ES-I3 (cell line): ENCODE measurements at regions not wholly inside any gene's neighbourhood (a gene's known extent, or its start where the extent isn't known, plus 50 kb on each side); places are given as distances from the start of the nearest gene placed in this dataset.

Experiments used
- H3K36me3 ChIP-seq: 2 replicates; pipeline ENCODE4 v1.6.1; 2013; ENCODE audit warnings: mild to moderate bottlenecking, low read length, control low read depth, moderate library complexity; ENCODE audit not compliant: insufficient read depth
- H3K4me1 ChIP-seq: 2 replicates; pipeline ENCODE4 v1.6.1; 2013; ENCODE audit warnings: mild to moderate bottlenecking, control low read depth, low read length; ENCODE audit not compliant: insufficient read depth
- H3K9ac ChIP-seq: 2 replicates; pipeline ENCODE4 v1.6.1; 2013; ENCODE audit warnings: low read depth, mild to moderate bottlenecking, low read length, moderate library complexity
- H3K9me3 ChIP-seq: 2 replicates; pipeline ENCODE4 v1.6.1; 2013; ENCODE audit warnings: mild to moderate bottlenecking, low read length, moderate library complexity; ENCODE audit not compliant: control insufficient read depth, insufficient read depth

- H3K4me1 ChIP-seq, result peaks cover 5% of the 10 kb centered on the region; the same call in 1 of the 2 replicates
- no peak overlapping the region for H3K9ac ChIP-seq
- no peaks in the 10 kb centered on the region for H3K9me3 ChIP-seq
Observed at GRCh38 chr18:11392980-11393885, 216.2 kb upstream of the SLC35G4 start.

GRCh38 chr18:11392292-11392691 lies 217.1 kb upstream of the SLC35G4 start:
- H3K4me1 ChIP-seq, result peaks cover 5% of the 10 kb centered on the region; the same call in 1 of the 2 replicates
- peak overlapping the region; percentile 19; the same call in 1 of the 2 replicates for H3K9ac ChIP-seq
- no peaks in the 10 kb centered on the region for H3K9me3 ChIP-seq
- no peaks in the 10 kb centered on the region for H3K36me3 ChIP-seq

More at GRCh38 chr18:11392980-11393885, 216.2 kb upstream of the SLC35G4 start:
- H3K36me3 ChIP-seq, result no peaks in the 10 kb centered on the region

GRCh38 chr18:11391661-11392060 lies 217.7 kb upstream of the SLC35G4 start:
- Histone ChIP-seq H3K36me3 (no peaks in the 10 kb centered on the region), H3K4me1 (peaks cover 5% of the 10 kb centered on the region; the same call in 1 of the 2 replicates), H3K9ac (no peak overlapping the region)

DNA sequence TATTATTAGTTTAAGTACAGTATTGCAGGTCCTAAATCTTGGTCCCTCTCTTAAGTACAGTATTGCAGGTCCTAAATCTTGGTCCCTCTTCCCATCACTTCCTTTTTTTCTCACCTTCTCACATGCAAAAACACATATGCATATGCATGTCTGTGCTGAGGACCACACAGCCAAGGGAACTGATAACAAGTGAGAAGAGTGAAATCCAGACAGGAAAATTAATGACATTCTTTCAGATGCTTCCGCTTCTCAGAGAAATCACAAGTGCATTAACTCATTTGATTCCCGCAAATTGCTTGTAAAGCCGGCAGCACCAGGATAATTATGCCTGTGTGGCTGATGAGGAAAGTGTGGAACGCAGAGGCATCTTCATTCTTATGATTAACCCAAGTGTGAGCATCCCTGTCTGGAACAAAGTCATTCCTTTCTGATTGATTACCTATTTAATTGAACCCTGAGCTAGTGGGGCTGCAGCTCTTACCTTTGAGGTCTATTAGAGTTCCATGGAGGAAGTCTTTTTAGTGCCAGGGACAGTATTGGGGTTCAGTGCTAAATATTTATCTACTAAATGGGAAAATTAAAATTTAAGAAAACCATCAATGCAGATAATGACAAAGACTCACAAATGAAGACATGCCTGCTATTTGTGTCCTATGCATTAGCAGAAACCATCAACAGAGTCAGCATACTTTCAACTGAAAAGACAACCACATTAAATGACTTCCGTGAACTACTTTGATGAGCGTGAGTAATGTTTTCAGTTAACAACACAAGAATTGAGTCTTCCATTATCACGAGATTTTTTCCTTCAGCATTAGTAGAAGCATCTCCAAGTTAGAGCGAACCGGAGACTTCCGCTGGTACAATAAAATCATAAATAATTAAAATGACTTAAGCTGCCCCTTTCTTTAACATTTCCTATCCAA lies 220.4 kb upstream of the SLC35G4 start:
- no peak overlapping the region for H3K9ac ChIP-seq
- peaks cover 5% of the 10 kb centered on the region; the same call in 1 of the 2 replicates for H3K4me1 ChIP-seq
- H3K36me3 ChIP-seq, result no peaks in the 10 kb centered on the region
- H3K9me3 ChIP-seq, result no peaks in the 10 kb centered on the region

More at GRCh38 chr18:11391661-11392060, 217.7 kb upstream of the SLC35G4 start:
- H3K9me3 ChIP-seq, result no peaks in the 10 kb centered on the region

DNA sequence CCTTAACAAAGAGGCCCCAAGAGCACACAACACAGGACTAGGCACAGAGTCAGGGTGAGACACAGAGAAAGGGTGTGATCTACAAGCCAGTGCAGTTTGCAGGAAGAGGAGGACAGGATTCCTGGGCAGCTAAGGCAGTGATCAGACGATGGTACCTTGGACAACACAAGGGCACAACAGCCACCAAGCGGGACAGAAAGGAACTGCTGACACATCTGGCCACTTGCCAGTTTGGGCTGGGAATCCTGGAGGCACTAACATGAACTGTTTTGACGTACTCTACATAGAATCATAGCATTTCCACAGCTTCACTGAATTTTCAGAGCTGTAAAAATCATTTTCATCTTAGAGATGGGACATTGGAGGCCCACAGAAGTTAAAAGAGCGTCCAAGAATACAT lies 221.5 kb upstream of the SLC35G4 start:
- peaks cover 1% of the 10 kb centered on the region; the same call in 1 of the 2 replicates for H3K4me1 ChIP-seq
- no peak overlapping the region for H3K9ac ChIP-seq
- H3K36me3 ChIP-seq, result no peaks in the 10 kb centered on the region
- H3K9me3 ChIP-seq, result no peaks in the 10 kb centered on the region

DNA sequence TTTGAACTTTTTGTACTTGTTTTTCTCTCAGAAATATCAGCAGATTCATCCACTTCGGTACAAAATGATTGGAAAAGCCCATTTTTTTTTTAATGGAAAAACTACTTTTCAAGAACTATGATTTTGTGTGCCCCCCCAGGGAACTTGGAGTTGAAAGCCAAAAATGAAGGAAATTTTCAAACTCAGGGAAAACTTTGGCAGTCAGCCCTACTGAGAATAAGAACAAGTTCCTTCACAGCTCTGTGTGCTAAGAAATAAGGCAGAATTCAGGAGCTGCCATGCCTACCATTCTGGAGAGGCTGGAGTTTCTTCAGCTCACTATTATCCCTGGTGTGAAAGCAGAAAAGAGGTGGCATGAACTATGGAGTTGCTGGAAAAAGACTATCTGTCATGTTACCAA lies 226.0 kb upstream of the SLC35G4 start:
- Histone ChIP-seq H3K9me3 (no peaks in the 10 kb centered on the region), H3K9ac (no peak overlapping the region), H3K4me1 (no peaks in the 10 kb centered on the region), H3K36me3 (no peaks in the 10 kb centered on the region)

DNA sequence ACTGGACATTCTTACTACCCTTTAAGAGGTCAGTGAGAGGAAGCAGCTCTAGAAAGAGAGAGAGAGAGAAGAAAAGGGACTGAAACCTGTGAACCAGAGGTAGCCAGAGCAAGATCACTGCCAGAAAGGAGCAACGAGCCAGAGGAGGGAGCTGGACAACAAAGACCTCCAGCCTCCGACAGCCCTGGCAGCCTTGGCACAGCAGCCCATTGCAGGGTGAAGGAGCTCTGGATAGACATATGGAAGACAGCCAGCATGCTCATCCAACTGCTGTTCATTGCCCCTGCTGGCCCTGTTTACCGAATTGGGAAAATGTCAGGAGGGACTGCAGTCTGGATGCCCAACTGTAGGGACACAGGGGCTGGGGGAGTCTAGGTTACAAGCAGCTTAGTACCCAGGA lies 228.4 kb upstream of the SLC35G4 start:
- Histone ChIP-seq H3K4me1 (no peaks in the 10 kb centered on the region), H3K9ac (no peak overlapping the region), H3K9me3 (no peaks in the 10 kb centered on the region), H3K36me3 (no peaks in the 10 kb centered on the region)

- H3K36me3 ChIP-seq, result no peaks in the 10 kb centered on the region
- no peak overlapping the region for H3K9ac ChIP-seq
- H3K9me3 ChIP-seq, result no peaks in the 10 kb centered on the region
- no peaks in the 10 kb centered on the region for H3K4me1 ChIP-seq
Observed at GRCh38 chr18:11379660-11380059, 229.7 kb upstream of the SLC35G4 start.

DNA sequence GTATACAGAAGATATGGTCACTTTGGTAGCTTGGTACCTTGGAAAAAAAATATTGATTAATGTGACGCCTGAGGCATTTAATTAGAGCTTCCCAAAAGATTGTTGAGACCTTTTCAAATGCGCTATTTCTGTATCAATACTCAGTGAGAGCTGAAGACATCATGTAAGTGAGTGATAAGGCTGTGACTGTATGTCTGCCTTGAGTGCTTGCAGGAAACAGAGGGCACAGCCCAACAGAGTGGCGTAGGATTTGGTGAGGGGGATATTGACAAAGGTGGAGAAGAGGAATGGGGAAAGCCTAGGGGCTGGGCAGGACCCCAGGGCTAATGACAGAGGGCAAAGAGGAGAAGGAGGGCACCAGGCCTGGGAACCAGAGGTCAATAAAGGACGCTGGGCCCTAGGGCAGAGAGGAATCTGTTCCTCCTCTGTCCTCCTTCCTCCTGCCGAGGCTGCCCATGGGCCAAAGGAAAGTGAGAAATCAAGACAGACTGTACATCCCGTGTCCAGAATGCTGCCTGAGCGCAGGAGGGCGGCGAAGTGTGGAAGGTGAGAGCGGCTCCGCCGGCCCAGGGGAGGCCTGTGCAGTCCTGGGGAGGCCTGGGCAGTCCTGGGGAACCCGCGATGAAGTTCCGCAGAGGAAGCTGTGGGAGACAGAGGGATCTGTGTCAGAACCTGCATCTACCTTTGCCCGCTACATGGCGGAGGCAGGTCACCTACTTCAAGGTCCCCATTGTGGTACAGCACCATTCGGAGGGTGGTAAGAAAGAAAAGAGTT lies 228.6 kb upstream of the PIEZO2 start:
- H3K9ac ChIP-seq, result no peak overlapping the region
- no peaks in the 10 kb centered on the region for H3K36me3 ChIP-seq
- no peaks in the 10 kb centered on the region for H3K4me1 ChIP-seq
- no peaks in the 10 kb centered on the region for H3K9me3 ChIP-seq

DNA sequence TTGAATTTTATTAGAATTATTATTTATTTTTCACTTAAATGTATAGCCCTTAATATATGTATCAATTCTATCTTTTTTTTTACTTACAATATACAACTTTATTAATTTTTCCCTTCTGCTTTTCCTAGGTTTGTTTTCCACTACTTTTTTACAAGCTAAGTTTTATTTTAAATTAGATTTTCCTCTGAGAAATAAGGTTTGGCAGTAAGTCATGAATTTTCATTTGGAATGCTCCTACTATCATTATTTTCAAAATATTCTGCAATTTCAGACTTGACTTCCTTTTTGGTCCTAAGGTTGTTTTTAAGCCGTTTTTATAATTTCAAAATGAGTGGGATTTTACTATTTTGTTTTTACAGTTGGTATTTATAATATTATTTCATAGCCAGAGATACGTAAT lies 222.8 kb upstream of the PIEZO2 start:
- no peak overlapping the region for H3K9ac ChIP-seq
- H3K9me3 ChIP-seq, result no peaks in the 10 kb centered on the region
- no peaks in the 10 kb centered on the region for H3K36me3 ChIP-seq
- no peaks in the 10 kb centered on the region for H3K4me1 ChIP-seq

- Histone ChIP-seq H3K4me1 (peaks cover 6% of the 10 kb centered on the region; the same call in 1 of the 2 replicates), H3K9ac (no peak overlapping the region), H3K36me3 (no peaks in the 10 kb centered on the region), H3K9me3 (no peaks in the 10 kb centered on the region)
Observed at GRCh38 chr18:11369556-11369955, 220.2 kb upstream of the PIEZO2 start.

GRCh38 chr18:11368020-11368419 lies 218.7 kb upstream of the PIEZO2 start:
- H3K9ac ChIP-seq, result no peak overlapping the region
- H3K4me1 ChIP-seq, result peaks cover 6% of the 10 kb centered on the region; the same call in 1 of the 2 replicates
- H3K9me3 ChIP-seq, result no peaks in the 10 kb centered on the region
- no peaks in the 10 kb centered on the region for H3K36me3 ChIP-seq

- no peaks in the 10 kb centered on the region for H3K9me3 ChIP-seq
- H3K36me3 ChIP-seq, result no peaks in the 10 kb centered on the region
- no peak overlapping the region for H3K9ac ChIP-seq
Observed at GRCh38 chr18:11367351-11367750, 218.0 kb upstream of the PIEZO2 start.

DNA sequence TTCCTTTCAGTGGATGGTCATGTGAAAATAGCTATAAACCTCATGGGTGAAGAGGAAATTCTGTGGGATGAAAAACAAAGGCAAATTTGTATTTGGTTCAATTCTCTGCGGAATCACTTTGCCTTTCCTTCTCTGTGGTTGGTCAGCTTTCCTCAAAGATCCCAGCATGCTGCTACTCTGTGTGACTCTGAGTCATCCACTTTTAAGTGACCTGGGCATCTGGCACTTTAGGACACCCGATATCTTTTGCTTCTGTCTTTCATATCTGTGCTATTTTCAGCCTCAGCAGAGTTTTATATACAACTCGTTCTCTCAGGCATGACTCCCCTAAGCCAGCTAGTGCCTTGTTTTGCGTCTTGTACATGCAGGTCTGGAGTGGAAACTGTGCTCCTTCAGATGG lies 217.0 kb upstream of the PIEZO2 start:
- Histone ChIP-seq H3K9me3 (no peaks in the 10 kb centered on the region), H3K9ac (no peak overlapping the region), H3K4me1 (peaks cover 6% of the 10 kb centered on the region; the same call in 1 of the 2 replicates), H3K36me3 (no peaks in the 10 kb centered on the region)

More at GRCh38 chr18:11367351-11367750, 218.0 kb upstream of the PIEZO2 start:
- peaks cover 6% of the 10 kb centered on the region; the same call in 1 of the 2 replicates for H3K4me1 ChIP-seq
